ENCODE measurements at regions not wholly inside any gene's neighbourhood (a gene's known extent, or its start where the extent isn't known, plus 50 kb on each side); places are given as distances from the start of the nearest gene placed in this dataset.
"Not testable (repeated sequence)": the region's sequence is repeated elsewhere in the genome, so short reads cannot be mapped to it uniquely, and the experiment has no call there.

DNA sequence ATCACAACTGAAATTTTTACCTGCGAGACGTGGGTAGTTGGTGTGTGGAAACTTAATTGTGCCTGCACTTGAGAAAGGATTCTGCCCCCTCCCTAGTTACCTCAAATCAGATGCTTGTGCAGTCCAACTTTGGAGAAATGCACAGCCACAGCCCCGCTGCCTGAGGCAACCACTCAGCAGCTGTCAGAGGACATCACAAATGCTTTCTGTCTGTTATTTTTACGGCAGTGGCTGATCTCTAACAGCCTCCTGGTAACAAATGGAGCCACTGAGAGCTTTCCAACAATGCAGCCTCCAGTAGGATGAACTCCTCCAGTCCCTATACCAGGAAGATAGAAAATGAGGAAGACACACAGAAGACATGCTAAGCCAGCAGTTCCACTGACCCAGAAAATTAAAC lies 712.2 kb upstream of the GHITM start:
- DNase-seq = no peak
- in situ Hi-C loops (cut with HindIII; ENCODE audit: low pct_ligation_motif_present, low pct_unique_long_range_greater_than_20kb, low sequenced_read_pairs) = no loop called here

DNA sequence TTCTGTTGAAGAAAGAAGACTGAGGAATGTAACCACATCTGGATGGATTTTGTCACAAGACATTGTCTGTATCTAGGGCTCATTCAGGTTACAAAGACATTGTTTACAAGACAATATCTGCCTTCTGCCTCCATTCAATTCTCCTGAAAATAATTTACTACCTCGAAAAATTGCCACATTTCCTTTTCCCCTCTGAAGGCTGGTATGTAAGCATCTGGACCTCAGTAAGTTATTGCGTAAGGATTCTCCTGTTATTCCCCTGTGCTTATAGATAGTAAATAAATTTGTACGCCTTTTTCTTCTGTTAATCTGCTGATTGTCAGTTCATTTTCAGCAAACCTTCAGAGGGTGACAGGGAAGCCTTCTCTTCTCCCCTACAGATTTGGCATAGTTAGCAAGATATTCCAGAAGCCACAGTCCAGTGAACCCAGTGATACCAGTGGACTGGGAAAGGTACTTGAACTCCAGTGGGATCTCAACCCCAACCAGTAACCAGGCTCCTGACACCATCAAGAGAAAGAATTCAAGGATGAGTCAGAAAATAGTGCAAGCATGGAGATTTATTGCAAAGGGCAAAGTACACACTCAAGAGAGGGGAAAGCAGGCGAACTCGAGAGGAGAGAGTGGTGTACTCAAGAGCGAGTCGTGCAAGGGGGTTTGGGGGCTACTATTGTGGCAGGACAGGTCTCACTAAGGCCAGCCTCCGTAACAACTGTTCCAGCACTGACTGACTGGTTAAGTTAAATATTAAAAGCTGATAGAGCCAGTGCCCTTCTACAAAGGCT lies 706.9 kb upstream of the GHITM start:
- peak; percentile 83 for DNase-seq
- in situ Hi-C loops (cut with HindIII; ENCODE audit: low pct_ligation_motif_present, low pct_unique_long_range_greater_than_20kb, low sequenced_read_pairs) = no loop called here

- in situ Hi-C loops (cut with HindIII; ENCODE audit: low pct_ligation_motif_present, low pct_unique_long_range_greater_than_20kb, low sequenced_read_pairs) = no loop called here
- DNase-seq = no peak
Observed at GRCh38 chr10:83433705-83434104, 705.6 kb upstream of the GHITM start.

GRCh38 chr10:83448013-83448412 lies 691.3 kb upstream of the GHITM start:
- no peak for DNase-seq
- in situ Hi-C loops (cut with HindIII; ENCODE audit: low pct_ligation_motif_present, low pct_unique_long_range_greater_than_20kb, low sequenced_read_pairs) = no loop called here

DNA sequence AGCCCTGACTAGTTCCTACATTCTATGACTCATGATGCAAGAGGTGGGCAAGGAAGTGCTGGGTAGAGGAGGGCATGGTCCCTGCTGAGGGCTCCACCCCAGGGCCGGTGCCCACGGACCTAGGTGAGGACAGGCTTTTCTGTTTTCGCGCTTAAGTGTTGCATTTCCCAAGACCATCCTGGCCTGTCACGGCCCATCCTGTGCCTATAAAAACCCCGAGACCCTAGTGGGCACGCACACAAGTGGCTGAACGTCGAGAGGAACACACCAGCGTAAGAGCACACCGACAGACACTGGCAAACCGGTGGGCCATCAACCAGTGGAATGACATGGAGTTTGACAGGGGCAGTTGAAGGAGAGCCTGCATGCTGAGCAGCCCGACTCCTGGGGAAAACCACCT lies 680.7 kb upstream of the GHITM start:
- in situ Hi-C loops (cut with HindIII; ENCODE audit: low pct_ligation_motif_present, low pct_unique_long_range_greater_than_20kb, low sequenced_read_pairs) = no loop called here

DNA sequence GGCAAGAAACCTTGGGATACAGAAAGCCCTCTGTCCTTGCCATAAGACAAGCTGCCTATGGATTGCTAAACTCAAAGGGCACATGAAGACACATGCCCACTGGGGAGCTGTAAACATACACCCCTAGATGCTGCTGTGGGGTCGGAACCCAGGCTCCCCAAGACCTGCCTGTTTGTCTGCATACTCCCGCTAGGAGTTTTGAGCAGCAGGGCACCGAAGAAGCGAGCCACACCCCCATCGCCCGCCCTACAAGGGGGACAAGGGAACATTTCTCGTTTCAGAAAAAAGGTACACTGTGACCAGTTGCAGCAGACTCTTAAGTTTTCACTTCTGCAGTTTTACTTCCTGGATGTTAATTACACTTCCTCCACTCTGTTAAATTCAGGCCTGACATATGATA lies 680.2 kb upstream of the GHITM start:
- DNase-seq = no peak
- in situ Hi-C loops (cut with HindIII; ENCODE audit: low pct_ligation_motif_present, low pct_unique_long_range_greater_than_20kb, low sequenced_read_pairs) = no loop called here

More for the DNA sequence above, 680.7 kb upstream of the GHITM start:
- DNase-seq = no peak

GRCh38 chr10:83469728-83470331 lies 669.5 kb upstream of the GHITM start:
- no peak for DNase-seq

GRCh38 chr10:83476211-83476610 lies 663.1 kb upstream of the GHITM start:
- no peak for DNase-seq
- in situ Hi-C loops (cut with HindIII; ENCODE audit: low pct_ligation_motif_present, low pct_unique_long_range_greater_than_20kb, low sequenced_read_pairs) = no loop called here

More at GRCh38 chr10:83469728-83470331, 669.5 kb upstream of the GHITM start:
- in situ Hi-C loops (cut with HindIII; ENCODE audit: low pct_ligation_motif_present, low pct_unique_long_range_greater_than_20kb, low sequenced_read_pairs) = no loop called here

DNA sequence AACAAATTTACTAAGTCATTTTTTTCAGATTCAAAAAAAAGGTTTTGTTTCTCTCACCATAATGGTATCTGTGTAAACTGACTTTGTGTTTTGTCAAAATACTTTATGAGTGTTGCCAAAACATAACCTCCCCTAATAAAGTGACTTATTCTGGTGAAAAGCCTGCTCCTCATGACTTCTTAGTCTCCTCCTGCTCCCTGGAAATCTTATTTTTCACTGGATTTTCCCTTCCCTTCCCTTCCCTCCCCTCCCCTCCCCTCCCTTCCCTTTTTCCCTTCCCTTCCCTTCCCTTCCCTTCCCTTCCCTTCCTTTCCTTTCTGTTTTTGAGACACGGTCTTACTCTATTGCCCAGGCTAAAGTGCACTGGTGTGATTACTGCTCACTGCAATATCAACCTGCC lies 650.1 kb upstream of the GHITM start:
- in situ Hi-C loops (cut with HindIII; ENCODE audit: low pct_ligation_motif_present, low pct_unique_long_range_greater_than_20kb, low sequenced_read_pairs) = no loop called here
- DNase-seq = no peak

DNA sequence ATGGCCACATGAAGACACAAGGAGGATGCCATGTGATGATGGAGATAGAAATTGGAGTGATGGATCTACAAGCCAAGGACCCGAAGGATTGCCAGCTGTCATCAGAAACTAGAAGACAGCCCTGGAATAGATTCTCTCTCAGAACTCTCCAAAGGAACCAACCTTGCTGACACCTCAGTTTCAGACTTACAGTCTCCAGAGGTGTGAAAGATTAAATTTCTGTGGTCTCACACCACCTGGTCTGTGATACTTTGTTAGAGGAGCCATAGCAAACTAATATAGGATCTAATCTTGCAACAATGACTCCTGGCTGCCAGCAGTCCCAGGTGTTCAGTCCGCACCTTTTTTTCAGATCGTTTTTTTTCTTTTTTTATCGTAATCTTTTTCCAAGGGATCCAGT lies 647.3 kb upstream of the GHITM start:
- DNase-seq = no peak
- in situ Hi-C loops (cut with HindIII; ENCODE audit: low pct_ligation_motif_present, low pct_unique_long_range_greater_than_20kb, low sequenced_read_pairs) = no loop called here

- no peak for DNase-seq
- in situ Hi-C loops (cut with HindIII; ENCODE audit: low pct_ligation_motif_present, low pct_unique_long_range_greater_than_20kb, low sequenced_read_pairs) = no loop called here
Observed at GRCh38 chr10:83512681-83513080, 626.6 kb upstream of the GHITM start.

GRCh38 chr10:83515001-83515400 lies 624.3 kb upstream of the GHITM start:
- in situ Hi-C loops (cut with HindIII; ENCODE audit: low pct_ligation_motif_present, low pct_unique_long_range_greater_than_20kb, low sequenced_read_pairs) = no loop called here

GRCh38 chr10:83516788-83517187 lies 622.5 kb upstream of the GHITM start:
- in situ Hi-C loops (cut with HindIII; ENCODE audit: low pct_ligation_motif_present, low pct_unique_long_range_greater_than_20kb, low sequenced_read_pairs) = no loop called here
- DNase-seq = no peak

More at GRCh38 chr10:83515001-83515400, 624.3 kb upstream of the GHITM start:
- DNase-seq = no peak

DNA sequence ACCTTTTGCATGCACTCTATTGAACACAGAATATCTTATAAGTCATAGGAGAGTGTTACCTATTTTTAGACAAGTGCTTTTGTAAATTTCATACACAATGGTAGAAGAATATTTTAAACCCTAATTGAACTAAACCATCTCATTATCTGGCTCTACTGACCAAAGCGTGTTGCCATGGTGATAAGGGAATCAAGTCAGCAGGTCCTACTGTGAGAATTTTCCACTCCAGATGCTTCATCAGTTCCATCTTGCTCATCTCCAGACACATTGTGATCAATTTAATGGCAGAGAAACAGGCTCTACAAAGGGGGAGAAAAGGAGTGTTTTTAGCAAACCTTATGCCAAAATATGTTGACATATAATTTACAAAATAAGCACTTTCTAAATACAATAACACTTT lies 621.9 kb upstream of the GHITM start:
- DNase-seq = no peak
- in situ Hi-C loops (cut with HindIII; ENCODE audit: low pct_ligation_motif_present, low pct_unique_long_range_greater_than_20kb, low sequenced_read_pairs) = no loop called here

- DNase-seq = no peak
- in situ Hi-C loops (cut with HindIII; ENCODE audit: low pct_ligation_motif_present, low pct_unique_long_range_greater_than_20kb, low sequenced_read_pairs) = no loop called here
Observed at GRCh38 chr10:83518779-83519178, 620.5 kb upstream of the GHITM start.

DNA sequence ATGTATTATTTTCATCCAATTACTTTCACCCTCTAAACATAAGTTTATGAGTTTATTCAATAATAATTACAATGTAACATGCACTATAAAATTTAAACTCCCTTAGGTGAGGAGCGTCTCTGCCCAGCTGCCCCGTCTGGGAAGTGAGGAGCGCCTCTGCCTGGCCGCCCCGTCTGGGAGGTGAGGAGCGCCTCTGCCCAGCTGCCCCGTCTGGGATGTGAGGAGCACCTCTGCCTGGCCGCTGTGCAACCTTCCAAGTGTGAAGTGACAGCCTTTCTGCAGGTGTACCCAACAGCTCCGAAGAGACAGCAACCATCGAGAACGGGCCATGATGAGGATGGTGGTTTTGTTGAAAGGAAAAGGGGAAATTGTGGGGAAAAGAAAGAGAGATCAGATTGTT lies 618.9 kb upstream of the GHITM start:
- in situ Hi-C loops (cut with HindIII; ENCODE audit: low pct_ligation_motif_present, low pct_unique_long_range_greater_than_20kb, low sequenced_read_pairs); DNase-seq: not testable (repeated sequence)

GRCh38 chr10:83522456-83522855 lies 616.9 kb upstream of the GHITM start:
- in situ Hi-C loops (cut with HindIII; ENCODE audit: low pct_ligation_motif_present, low pct_unique_long_range_greater_than_20kb, low sequenced_read_pairs) = no loop called here
- DNase-seq = no peak

- in situ Hi-C loops (cut with HindIII; ENCODE audit: low pct_ligation_motif_present, low pct_unique_long_range_greater_than_20kb, low sequenced_read_pairs) = no loop called here
- DNase-seq = peak; percentile 10
Observed at GRCh38 chr10:83522881-83523386, 616.4 kb upstream of the GHITM start.

GRCh38 chr10:83527934-83528333 lies 611.4 kb upstream of the GHITM start:
- in situ Hi-C loops (cut with HindIII; ENCODE audit: low pct_ligation_motif_present, low pct_unique_long_range_greater_than_20kb, low sequenced_read_pairs) = no loop called here

GRCh38 chr10:83533290-83533689 lies 606.0 kb upstream of the GHITM start:
- in situ Hi-C loops (cut with HindIII; ENCODE audit: low pct_ligation_motif_present, low pct_unique_long_range_greater_than_20kb, low sequenced_read_pairs) = no loop called here
- DNase-seq = no peak

More at GRCh38 chr10:83527934-83528333, 611.4 kb upstream of the GHITM start:
- no peak for DNase-seq
